G401 (cell line): ENCODE measurements at regions not wholly inside any gene's neighbourhood (a gene's known extent, or its start where the extent isn't known, plus 50 kb on each side); places are given as distances from the start of the nearest gene placed in this dataset.
"Not testable (repeated sequence)": the region's sequence is repeated elsewhere in the genome, so short reads cannot be mapped to it uniquely, and the experiment has no call there.

Experiments
- DNase-seq: peaks from one replicate; pipeline ENCODE4 v3.0.0-alpha.2; 2015; ENCODE audit warnings: low spot score
- in situ Hi-C: cut with HindIII; loops from 2 replicates; pipeline ENCODE4 v1.10.0; 2016; ENCODE audit warnings: low sequenced_read_pairs, mixed read lengths

GRCh38 chr5:92885950-92886349 lies 695.1 kb downstream of the NR2F1-AS1 start:
- DNase-seq, result no peak
- in situ Hi-C loops, result no loop called here

DNA sequence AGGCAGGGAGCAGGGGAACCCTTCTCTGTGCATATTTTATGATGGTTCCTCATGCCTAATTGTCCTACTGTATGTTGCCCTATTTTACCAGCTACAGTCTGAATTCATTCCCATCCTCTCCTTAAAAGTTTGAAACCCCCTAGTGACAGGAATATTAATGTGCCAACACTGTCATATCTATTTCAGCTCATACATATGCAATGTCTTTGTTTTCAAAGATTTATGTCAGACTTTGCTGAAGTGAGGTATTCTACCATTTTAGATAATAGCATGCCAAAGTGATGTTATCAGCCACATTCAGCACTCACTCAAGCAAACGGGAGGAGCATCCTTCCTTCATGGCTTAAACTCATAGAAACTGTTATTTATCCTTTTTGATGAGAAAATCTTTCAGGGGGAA lies 696.5 kb downstream of the NR2F1-AS1 start:
- in situ Hi-C loops, result no loop called here
- DNase-seq, result no peak

DNA sequence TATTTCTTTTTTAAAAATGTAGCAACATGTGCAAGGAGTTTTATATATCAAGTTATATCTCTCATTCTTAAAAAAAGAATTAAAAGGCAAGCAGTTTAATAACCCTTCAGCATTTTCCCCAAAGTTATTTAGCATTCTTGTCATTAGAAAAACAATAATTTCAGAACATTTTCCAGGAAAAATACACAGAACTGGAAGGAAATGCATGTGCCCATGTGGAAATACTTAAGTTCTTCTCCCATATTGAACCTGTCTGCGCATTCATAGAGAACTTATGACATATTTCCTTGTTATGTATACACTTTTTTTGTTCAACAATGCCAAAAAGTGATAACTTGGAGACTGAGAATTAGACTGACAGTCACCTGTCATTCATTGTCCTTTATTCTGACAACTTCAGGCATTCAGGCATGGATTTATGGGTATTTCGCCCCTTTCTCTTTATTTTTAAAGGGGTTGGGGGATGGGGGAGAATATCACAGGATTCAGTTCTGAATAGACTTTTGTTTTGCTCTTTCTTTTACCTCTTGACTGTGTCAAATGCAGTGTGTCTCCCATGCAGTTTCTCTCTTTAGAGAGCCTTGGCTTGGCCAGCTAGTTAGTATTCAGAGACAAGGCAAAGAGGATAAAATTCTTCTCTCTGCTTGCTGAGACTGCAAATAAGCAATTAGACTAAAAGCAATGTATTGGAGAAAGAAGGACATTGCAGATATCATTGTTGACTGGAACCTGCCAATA lies 701.0 kb downstream of the NR2F1-AS1 start:
- DNase-seq, result no peak
- in situ Hi-C loops, result no loop called here

GRCh38 chr5:92874790-92875189 lies 706.2 kb downstream of the NR2F1-AS1 start:
- no peak for DNase-seq
- in situ Hi-C loops, result no loop called here

- DNase-seq, result no peak
- in situ Hi-C loops, result no loop called here
These were observed 712.6 kb downstream of the NR2F1-AS1 start for GRCh38 chr5:92868442-92868841.

DNA sequence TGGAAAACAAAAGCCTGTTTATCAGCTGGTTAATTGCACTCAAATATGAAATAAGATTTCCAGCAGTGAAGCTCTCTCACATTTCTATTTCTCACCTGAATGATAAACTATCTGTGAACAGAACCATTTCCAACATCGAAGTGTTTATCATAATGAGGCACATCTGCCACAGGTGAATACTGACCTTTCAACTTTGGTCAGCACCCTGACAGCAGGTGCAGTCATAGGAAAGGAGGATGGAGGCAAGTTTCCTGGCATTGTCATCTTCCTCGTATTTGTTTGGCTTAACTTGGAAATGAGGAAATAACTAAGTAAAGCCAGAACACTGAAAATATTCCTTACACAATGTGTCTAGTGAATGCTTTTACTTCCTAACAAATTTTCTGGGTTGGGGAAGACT lies 716.4 kb downstream of the NR2F1-AS1 start:
- in situ Hi-C loops, result no loop called here
- no peak for DNase-seq

GRCh38 chr5:92863666-92864065 lies 717.4 kb downstream of the NR2F1-AS1 start:
- DNase-seq, result no peak
- in situ Hi-C loops, result no loop called here

- no peak for DNase-seq
- in situ Hi-C loops, result no loop called here
These were observed 719.3 kb downstream of the NR2F1-AS1 start for GRCh38 chr5:92861531-92862285.

GRCh38 chr5:92860061-92860460 lies 721.0 kb downstream of the NR2F1-AS1 start:
- DNase-seq, result no peak
- in situ Hi-C loops, result no loop called here

- in situ Hi-C loops, result no loop called here
- DNase-seq, result no peak
These were observed 728.8 kb downstream of the NR2F1-AS1 start for GRCh38 chr5:92852219-92852618.

- DNase-seq, result no peak
- in situ Hi-C loops, result no loop called here
These were observed 730.1 kb downstream of the NR2F1-AS1 start for GRCh38 chr5:92850886-92851285.

- DNase-seq, result no peak
- in situ Hi-C loops, result no loop called here
These were observed 731.3 kb downstream of the NR2F1-AS1 start for GRCh38 chr5:92849756-92850155.

DNA sequence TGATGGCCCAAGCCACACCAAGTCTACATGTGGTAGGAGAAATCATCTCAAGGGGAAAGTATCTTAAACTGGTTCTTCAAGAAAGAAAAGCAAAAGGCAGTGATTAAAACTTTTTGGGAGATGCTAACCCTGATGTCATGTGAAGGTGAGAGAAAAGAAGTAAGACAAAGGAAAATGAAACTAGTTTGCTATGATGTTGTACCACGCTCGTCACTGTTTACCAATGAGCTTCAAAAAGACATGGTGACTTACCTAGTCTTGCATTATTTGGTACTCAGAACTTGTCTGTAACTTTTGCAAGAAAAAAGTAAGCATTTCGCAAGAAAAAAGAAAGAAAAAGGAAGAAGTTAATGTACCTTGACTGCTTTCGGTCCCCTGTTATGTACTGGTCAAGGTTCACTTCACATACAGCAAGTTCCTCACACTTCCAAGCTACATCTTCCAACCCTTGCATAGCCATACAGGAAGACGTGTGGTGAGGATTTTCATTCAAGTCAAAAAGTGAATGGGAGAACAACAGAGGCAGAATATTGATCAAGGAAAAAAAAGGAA lies 739.3 kb downstream of the NR2F1-AS1 start:
- in situ Hi-C loops, result no loop called here

DNA sequence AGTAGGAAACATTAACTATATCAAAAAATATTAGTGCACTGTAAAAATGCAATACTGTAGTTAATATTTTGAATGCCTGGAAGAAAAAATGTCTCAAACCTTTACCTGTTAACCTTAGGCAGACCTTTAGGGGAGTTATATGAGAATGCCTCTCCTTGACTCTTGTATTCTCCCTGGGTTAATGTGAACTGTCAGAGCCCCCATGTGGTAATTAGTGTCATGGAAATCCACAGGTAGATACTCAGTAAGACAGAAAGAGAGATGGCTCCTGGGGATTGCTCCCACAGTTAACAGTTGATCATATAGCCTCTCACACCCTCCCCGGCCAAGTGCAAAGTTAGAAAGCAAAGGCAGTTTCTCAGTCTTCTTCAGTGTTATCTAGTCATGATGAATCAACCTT lies 742.8 kb downstream of the NR2F1-AS1 start:
- in situ Hi-C loops, result no loop called here
- peak; percentile 9 for DNase-seq

More for the DNA sequence above, 739.3 kb downstream of the NR2F1-AS1 start:
- DNase-seq, result no peak

GRCh38 chr5:92836855-92837755 lies 743.9 kb downstream of the NR2F1-AS1 start:
- no peak for DNase-seq
- in situ Hi-C loops, result no loop called here

GRCh38 chr5:92835712-92836111 lies 745.3 kb downstream of the NR2F1-AS1 start:
- DNase-seq, result no peak
- in situ Hi-C loops, result no loop called here

GRCh38 chr5:92823551-92823950 lies 757.5 kb downstream of the NR2F1-AS1 start:
- DNase-seq, in situ Hi-C loops: not testable (repeated sequence)

- DNase-seq, result no peak
- in situ Hi-C loops, result no loop called here
These were observed 758.8 kb downstream of the NR2F1-AS1 start for GRCh38 chr5:92822183-92822582.

- no peak for DNase-seq
- in situ Hi-C loops, result no loop called here
These were observed 771.1 kb downstream of the NR2F1-AS1 start for GRCh38 chr5:92809855-92810465.
